ENCODE measurements at regions not wholly inside any gene's neighbourhood (a gene's known extent, or its start where the extent isn't known, plus 50 kb on each side); places are given as distances from the start of the nearest gene placed in this dataset.

GRCh38 chr2:216776066-216776850, 80.9 kb upstream of the IGFBP5 start:
- TF ChIP-seq CTCF (IDR thresholded peaks at IDR 0.05): no peak
- Histone ChIP-seq H3K27ac (no peak overlapping the region), H3K4me3 (no peak overlapping the region)
- no peak for DNase-seq (ENCODE audit: low spot score)

GRCh38 chr2:216775043-216775453, 79.7 kb upstream of the IGFBP5 start:
- no peak overlapping the region for H3K4me3 ChIP-seq
- no peak for TF ChIP-seq CTCF (IDR thresholded peaks at IDR 0.05)
- H3K27ac ChIP-seq: peak overlapping the region; percentile 69 to 86
- DNase-seq (ENCODE audit: low spot score): peak; percentile 88

GRCh38 chr2:216774620-216775019, 79.3 kb upstream of the IGFBP5 start:
- peak; percentile 87 for DNase-seq (ENCODE audit: low spot score)
- Histone ChIP-seq H3K4me3 (no peak overlapping the region), H3K27ac (peak overlapping the region; percentile 69 to 86)
- TF ChIP-seq CTCF (IDR thresholded peaks at IDR 0.05): no peak

- Histone ChIP-seq H3K27ac (peak overlapping the region; percentile 69 to 86), H3K4me3 (no peak overlapping the region)
- no peak for TF ChIP-seq CTCF (IDR thresholded peaks at IDR 0.05)
- DNase-seq (ENCODE audit: low spot score): peak; percentile 52
Observed at GRCh38 chr2:216774180-216774579, 78.8 kb upstream of the IGFBP5 start.

- peak overlapping the region; percentile 34 to 48 for H3K27ac ChIP-seq
- TF ChIP-seq CTCF (IDR thresholded peaks at IDR 0.05): no peak
- H3K4me3 ChIP-seq: no peak overlapping the region
- peak; percentile 81 for DNase-seq (ENCODE audit: low spot score)
Observed at GRCh38 chr2:216773072-216773471, 77.7 kb upstream of the IGFBP5 start.

DNA sequence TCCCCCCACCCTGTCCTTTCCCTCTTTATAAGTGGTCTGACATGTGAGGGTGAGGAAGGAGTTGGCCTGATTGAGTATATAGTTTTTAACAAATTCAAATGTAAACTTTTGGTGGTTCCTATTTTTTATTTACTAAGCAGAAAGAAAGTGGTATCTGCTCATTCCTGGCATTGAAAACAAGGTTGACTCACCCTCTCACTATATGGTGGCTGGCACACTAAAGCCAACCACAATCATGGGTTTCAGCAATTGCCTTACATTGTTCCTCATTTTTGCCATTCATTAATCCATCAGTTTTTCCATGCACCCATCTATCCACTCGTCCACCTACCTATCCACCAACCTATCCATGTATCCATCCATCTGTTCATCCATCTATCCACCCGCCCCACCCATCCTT, 75.4 kb upstream of the IGFBP5 start:
- no peak overlapping the region for H3K27ac ChIP-seq
- H3K4me3 ChIP-seq: no peak overlapping the region
- TF ChIP-seq CTCF (IDR thresholded peaks at IDR 0.05): no peak
- DNase-seq (ENCODE audit: low spot score): no peak

GRCh38 chr2:216770050-216770449, 74.7 kb upstream of the IGFBP5 start:
- no peak for DNase-seq (ENCODE audit: low spot score)
- H3K4me3 ChIP-seq: no peak overlapping the region
- no peak for TF ChIP-seq CTCF (IDR thresholded peaks at IDR 0.05)
- no peak overlapping the region for H3K27ac ChIP-seq
